NK-92 treated with Interleukin-12 subunit alpha and Interleukin-12 subunit beta, amount 100 ng/mL, for 24 hours (cell line): ENCODE measurements at regions not wholly inside any gene's neighbourhood (a gene's known extent, or its start where the extent isn't known, plus 50 kb on each side); places are given as distances from the start of the nearest gene placed in this dataset.
"Not testable (repeated sequence)": the region's sequence is repeated elsewhere in the genome, so short reads cannot be mapped to it uniquely, and the experiment has no call there.

Experiments
- DNase-seq: peaks from one replicate; lab custom pipeline; 2025; lab: John Stamatoyannopoulos, UW

- no peak for DNase-seq
These were observed 362.8 kb upstream of the ARPP21 start for GRCh38 chr3:35276568-35276967.

GRCh38 chr3:35291471-35292236 lies 347.7 kb upstream of the ARPP21 start:
- no peak for DNase-seq

- DNase-seq, result no peak
These were observed 346.8 kb upstream of the ARPP21 start for GRCh38 chr3:35292568-35292967.

GRCh38 chr3:35295906-35296305 lies 343.4 kb upstream of the ARPP21 start:
- DNase-seq, result no peak

GRCh38 chr3:35296533-35296932 lies 342.8 kb upstream of the ARPP21 start:
- no peak for DNase-seq

GRCh38 chr3:35296944-35297343 lies 342.4 kb upstream of the ARPP21 start:
- not testable (repeated sequence) for DNase-seq

GRCh38 chr3:35305406-35305805 lies 333.9 kb upstream of the ARPP21 start:
- DNase-seq, result no peak

GRCh38 chr3:35307296-35307695 lies 332.0 kb upstream of the ARPP21 start:
- DNase-seq, result no peak

DNA sequence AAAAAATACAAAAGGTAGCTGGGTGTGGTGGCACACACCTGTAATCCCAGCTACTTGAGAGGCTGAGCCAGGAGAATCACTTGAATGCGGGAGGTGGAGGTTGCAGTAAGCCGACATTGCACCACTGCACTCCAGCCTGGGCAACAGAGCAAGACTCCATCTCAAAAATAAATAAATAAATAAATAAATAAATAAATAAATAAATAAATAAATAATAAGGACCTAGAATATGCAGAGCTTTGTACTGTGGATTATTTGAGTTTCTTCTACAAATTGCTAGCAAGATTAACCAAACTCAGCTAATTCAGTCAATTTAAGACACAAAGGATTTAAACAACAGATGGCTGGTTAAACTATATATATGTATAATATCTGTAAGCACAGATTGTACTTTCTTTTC lies 322.5 kb upstream of the ARPP21 start:
- DNase-seq, result not testable (repeated sequence)

GRCh38 chr3:35320646-35321407 lies 318.5 kb upstream of the ARPP21 start:
- no peak for DNase-seq

- no peak for DNase-seq
These were observed 317.3 kb upstream of the ARPP21 start for GRCh38 chr3:35322070-35322469.

DNA sequence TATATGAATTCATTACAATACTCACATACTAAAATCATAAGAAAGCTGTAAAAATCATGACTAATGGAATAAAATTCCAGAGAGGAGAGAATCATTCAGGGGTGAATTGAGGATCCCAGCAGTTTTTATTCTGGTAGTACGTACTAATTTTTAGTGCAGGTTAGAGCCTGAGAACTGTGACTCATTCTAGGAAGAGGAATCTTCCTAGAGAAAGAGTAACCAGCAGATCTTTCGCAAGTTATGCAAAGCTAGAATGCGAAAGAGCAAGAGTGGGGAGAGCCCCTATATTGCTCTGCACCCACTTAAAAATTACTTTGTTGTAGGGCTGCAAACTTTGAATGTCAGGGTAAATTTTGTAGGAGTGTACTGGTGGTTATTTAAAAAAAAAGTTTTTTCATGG lies 303.6 kb upstream of the ARPP21 start:
- no peak for DNase-seq

DNA sequence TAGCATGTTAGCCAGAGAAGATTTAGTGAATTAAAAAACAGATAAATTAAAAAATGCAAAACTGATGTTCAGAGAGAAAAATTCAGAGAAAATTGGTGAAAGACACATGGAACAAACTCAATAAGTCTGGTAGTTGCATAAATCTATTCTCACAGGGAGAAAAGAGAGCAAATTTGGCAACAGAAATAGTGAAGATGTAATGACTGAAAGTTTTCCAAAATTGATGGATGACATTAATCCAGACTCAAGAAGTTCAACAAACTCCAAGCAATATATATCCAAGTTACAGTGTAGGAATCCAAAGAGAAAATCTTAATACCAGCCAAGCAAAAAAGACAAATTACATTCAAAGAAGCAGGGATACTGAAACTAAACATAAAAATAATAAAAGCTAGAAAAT lies 302.7 kb upstream of the ARPP21 start:
- DNase-seq, result no peak

- DNase-seq, result no peak
These were observed 301.1 kb upstream of the ARPP21 start for GRCh38 chr3:35338186-35338585.

DNA sequence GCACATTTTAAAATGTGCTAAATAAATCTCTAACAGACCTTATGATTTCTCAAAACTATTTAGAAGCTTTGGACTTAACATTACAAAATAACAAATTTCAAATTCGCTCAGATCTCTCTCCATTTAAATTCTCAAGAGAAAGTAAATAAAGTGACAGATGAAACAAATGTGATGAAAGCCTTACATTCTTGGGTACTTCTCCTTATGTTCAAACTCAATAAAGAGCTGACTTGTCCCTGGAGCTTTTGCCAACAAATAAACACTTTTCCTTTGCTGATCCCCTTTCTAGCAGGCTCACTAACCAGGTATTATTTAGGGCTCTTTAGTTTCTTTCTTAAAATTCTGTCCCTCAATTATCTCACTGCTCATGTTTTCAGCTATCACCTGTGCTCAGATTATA lies 259.1 kb upstream of the ARPP21 start:
- no peak for DNase-seq

DNA sequence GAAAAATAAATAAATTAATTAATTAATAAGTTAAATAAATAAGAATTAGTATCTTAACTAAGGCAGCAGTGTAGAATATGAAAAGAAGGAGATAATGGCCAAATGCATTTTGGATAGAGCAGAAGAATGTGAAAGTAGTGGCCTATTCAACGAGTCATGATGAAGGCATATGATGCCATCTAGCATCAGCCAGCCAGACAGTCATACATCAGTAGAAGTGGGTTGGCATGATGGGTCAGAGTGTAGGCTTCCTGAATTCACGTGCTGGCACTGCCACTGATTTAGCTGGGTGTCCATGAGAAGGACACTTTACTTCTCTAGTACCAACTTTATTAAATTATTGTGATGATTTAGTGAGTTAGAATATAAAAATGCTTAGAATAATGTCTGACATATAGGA lies 256.1 kb upstream of the ARPP21 start:
- DNase-seq, result no peak

GRCh38 chr3:35383719-35384555 lies 255.4 kb upstream of the ARPP21 start:
- no peak for DNase-seq

DNA sequence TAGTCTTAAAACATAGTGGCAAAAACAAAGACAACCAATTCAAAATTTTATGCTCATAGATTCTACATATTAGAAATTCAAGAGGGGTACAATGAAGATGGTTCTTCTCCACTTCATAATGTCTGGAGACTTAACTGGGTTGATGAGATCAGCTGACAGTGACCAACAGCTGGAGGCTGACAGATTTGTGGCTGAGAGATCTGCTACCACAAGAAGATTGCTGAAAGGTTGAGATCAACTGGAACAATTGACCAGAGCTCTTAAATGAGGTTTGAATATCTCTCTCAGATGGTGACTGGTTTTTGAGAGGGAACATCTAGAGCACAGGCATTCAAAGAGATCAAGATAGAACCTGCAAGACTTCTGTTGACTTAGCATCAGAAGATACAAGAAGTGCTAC lies 254.1 kb upstream of the ARPP21 start:
- no peak for DNase-seq

- DNase-seq, result no peak
These were observed 249.4 kb upstream of the ARPP21 start for GRCh38 chr3:35389907-35390306.

- DNase-seq, result no peak
These were observed 247.1 kb upstream of the ARPP21 start for GRCh38 chr3:35392187-35392586.

DNA sequence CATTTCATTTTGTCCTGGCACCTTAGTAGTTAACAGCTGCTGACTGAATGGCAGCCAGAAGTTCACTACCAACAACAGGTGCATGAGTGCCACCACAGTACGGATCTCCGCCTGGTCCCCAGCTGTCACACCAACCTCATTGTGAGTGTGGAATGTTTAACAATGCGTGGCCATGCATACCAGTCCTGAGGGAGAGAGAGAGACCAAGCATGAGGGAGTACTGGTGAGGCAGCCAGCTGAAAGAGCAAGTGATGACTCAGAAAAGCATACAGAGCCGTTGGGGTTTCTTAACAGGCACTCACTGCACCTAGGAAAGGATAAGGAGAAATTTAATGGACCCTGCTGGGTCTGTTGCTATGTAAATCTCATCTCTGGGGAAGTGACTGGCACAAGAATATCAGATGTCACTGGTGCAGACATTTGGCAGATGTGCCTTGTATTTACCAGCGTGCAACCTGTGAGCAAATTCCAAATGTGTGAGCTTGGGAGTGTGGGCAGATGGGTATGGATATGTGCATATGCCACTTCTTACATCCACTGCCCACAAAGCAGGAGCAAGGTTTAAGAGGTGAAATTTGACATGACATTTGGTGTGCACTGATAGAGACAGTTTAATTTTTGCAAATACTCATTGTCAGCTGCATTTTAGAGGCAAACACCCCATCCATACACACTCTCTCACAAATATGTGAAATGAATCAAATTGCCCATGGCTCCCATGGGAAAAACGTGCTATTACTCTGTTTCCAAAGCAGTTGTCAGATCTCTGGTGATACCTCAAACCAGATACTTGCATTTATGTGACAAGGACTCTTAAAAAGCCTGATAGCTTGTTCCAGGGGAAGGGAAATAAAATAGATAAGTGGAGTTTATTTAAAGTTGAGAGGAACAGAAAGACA lies 245.2 kb upstream of the ARPP21 start:
- no peak for DNase-seq

DNA sequence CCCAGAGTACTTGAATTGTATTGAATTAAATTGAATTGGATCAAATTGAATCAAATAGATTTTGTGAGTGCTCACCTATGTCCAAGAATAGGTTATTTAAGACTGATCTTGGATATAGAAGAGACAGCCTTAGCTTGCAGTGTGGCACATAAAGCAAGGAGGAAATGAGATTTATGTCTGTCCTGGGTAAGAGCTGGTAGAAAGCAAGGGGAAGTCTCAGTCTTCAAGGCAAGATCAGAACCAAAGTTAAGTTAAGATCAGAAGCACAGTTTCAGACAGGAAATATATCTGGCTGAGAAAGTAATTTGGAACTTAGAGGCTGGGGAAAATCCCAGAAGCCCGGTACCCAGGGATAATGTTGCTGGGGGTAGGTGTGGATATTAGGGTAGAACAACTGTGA lies 244.4 kb upstream of the ARPP21 start:
- no peak for DNase-seq
